ENCODE measurements at regions not wholly inside any gene's neighbourhood (a gene's known extent, or its start where the extent isn't known, plus 50 kb on each side); places are given as distances from the start of the nearest gene placed in this dataset.
"Not testable (repeated sequence)": the region's sequence is repeated elsewhere in the genome, so short reads cannot be mapped to it uniquely, and the experiment has no call there.

- TF ChIP-seq, protein P1, sequence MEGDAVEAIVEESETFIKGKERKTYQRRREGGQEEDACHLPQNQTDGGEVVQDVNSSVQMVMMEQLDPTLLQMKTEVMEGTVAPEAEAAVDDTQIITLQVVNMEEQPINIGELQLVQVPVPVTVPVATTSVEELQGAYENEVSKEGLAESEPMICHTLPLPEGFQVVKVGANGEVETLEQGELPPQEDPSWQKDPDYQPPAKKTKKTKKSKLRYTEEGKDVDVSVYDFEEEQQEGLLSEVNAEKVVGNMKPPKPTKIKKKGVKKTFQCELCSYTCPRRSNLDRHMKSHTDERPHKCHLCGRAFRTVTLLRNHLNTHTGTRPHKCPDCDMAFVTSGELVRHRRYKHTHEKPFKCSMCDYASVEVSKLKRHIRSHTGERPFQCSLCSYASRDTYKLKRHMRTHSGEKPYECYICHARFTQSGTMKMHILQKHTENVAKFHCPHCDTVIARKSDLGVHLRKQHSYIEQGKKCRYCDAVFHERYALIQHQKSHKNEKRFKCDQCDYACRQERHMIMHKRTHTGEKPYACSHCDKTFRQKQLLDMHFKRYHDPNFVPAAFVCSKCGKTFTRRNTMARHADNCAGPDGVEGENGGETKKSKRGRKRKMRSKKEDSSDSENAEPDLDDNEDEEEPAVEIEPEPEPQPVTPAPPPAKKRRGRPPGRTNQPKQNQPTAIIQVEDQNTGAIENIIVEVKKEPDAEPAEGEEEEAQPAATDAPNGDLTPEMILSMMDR (conservative IDR thresholded peaks at IDR 0.05; ENCODE audit: low read length): no peak
- DNase-seq (ENCODE audit: low read depth): no peak
- no peak overlapping the region for H3K4me3 ChIP-seq (ENCODE audit: low read length)
Measured at GRCh38 chr11:71165771-71166170, 86.6 kb downstream of the SHANK2 start.

- DNase-seq (ENCODE audit: low read depth): no peak
- no peak overlapping the region for H3K4me3 ChIP-seq (ENCODE audit: low read length)
- TF ChIP-seq, protein P1 (conservative IDR thresholded peaks at IDR 0.05; ENCODE audit: low read length): no peak
Measured at GRCh38 chr11:71164621-71165020, 87.8 kb downstream of the SHANK2 start.

DNA sequence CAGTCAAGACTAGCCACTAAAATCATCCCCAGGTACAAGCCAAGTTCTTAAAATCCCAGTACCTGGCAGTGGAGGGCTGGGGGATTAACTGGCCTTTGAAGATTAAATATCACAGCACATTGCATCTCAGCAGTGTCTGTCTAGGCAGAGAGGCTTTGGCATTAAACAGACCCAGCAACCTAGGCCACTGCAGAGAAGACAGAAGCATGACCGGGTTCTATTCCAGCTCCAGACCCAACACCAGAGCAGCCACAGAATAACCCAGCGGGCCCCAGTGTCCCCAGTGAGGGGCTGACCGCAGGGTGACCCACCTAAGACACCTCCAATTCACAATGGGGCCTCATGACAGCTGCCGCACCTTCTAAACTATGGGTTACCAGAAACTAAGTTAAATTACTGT, 88.2 kb downstream of the SHANK2 start:
- DNase-seq (ENCODE audit: low read depth): no peak
- TF ChIP-seq, protein P1 (conservative IDR thresholded peaks at IDR 0.05; ENCODE audit: low read length): no peak
- H3K4me3 ChIP-seq (ENCODE audit: low read length): no peak overlapping the region

DNA sequence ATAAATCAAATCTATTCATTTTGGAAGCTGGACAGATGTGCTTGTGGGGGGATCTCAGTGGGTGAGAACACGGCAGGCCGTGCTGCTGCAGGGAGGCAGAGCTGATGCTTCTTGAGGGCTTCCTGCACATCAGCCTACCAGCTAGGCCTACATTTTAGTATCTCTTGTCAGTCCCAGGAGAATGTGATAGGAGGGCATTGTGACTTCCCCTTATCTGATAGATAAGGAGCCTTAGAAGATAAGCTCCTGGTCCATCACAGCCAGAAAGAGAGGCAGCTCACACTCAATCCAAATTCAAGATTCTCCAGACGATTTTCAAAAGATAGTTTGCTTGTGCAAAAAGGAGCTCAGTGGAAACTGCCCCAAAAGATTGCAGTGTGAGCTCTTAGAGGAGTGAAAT, 89.0 kb downstream of the SHANK2 start:
- no peak for DNase-seq (ENCODE audit: low read depth)
- TF ChIP-seq, protein P1 (conservative IDR thresholded peaks at IDR 0.05; ENCODE audit: low read length): no peak
- H3K4me3 ChIP-seq (ENCODE audit: low read length): no peak overlapping the region

DNA sequence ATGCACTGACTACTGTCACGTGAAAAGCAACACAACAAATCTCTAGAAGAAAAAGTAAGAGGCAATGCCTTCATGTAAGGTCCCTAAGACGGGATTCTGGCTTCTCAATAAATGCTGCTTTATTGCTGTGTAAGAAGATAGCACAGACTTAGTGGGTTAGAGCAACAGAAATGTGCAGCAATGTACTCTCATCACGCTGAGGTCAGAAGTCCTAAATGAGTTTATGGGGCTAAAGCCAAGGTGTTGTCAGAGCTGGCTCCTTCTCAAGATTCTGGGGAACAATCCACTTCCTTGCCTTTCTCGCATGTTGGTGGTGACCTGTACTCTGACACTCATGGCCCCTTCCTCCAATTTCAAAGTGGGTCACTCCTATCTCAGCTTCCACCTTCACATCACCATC, 93.4 kb downstream of the SHANK2 start:
- H3K4me3 ChIP-seq (ENCODE audit: low read length): no peak overlapping the region
- no peak for DNase-seq (ENCODE audit: low read depth)
- TF ChIP-seq, protein P1 (conservative IDR thresholded peaks at IDR 0.05; ENCODE audit: low read length): no peak

GRCh38 chr11:71157676-71158075, 94.7 kb downstream of the SHANK2 start:
- DNase-seq (ENCODE audit: low read depth); H3K4me3 ChIP-seq (ENCODE audit: low read length): not testable (repeated sequence)

GRCh38 chr11:71156301-71156700, 96.1 kb downstream of the SHANK2 start:
- DNase-seq (ENCODE audit: low read depth): no peak
- no peak overlapping the region for H3K4me3 ChIP-seq (ENCODE audit: low read length)
- TF ChIP-seq, protein P1 (conservative IDR thresholded peaks at IDR 0.05; ENCODE audit: low read length): no peak

DNA sequence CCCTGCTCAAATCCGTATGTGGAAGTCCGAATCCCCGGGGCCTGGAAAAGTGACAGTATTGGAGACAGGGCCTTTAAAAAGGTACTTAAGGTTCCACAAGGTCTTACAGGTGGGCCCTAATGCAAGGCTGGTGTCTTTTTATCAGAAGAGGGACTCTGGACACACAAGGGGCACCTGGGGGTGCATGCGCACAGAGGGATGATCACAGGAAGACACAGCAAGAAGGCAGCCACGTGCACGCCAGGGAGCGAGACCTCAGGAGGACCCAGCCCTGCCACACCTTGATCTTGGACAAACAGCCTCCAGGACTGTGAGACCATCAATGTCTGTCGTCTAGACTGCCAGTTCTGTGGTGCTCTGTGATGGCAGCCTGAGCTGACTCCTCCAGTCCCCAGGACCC, 96.5 kb downstream of the SHANK2 start:
- no peak for DNase-seq (ENCODE audit: low read depth)
- TF ChIP-seq, protein P1 (conservative IDR thresholded peaks at IDR 0.05; ENCODE audit: low read length): no peak
- H3K4me3 ChIP-seq (ENCODE audit: low read length): no peak overlapping the region

Measured in AG10803 (cell line).